COLO829 (cell line): ENCODE measurements at regions not wholly inside any gene's neighbourhood (a gene's known extent, or its start where the extent isn't known, plus 50 kb on each side); places are given as distances from the start of the nearest gene placed in this dataset.
"Not testable (repeated sequence)": the region's sequence is repeated elsewhere in the genome, so short reads cannot be mapped to it uniquely, and the experiment has no call there.

Experiments
- DNase-seq: peaks from one replicate; pipeline ENCODE4 v3.0.0; 2012; ENCODE audit warnings: low spot score

DNA sequence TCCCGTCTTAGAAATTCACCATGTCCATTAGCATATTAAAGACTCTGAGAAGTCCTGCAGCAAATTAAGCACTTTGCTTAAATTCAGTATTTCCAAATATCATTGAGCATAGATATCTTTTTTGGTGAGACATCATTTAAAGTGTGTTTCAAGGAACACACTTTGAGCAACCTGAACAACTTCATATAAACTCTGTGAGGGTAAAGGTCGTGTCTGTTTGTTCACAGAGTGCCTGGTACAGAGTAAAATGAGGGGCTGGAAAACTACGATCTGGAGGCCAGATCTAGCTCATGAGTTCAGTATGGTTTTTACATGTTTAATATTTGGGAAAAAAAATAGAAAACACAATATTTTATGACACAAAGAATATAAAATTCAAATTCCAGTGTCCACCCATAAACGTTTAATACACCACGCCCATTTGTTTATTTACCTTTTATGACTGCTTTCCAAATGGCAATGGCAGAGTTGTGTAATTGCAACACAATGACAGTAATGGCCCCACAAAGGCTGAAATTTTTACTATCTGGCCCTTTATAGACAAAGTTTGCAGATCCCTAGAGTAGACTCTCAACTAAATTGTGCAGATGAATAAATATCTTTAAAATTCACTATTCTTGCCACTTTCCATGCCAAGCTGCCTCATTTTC, 67.4 kb downstream of the SNTN start:
- no peak for DNase-seq

DNA sequence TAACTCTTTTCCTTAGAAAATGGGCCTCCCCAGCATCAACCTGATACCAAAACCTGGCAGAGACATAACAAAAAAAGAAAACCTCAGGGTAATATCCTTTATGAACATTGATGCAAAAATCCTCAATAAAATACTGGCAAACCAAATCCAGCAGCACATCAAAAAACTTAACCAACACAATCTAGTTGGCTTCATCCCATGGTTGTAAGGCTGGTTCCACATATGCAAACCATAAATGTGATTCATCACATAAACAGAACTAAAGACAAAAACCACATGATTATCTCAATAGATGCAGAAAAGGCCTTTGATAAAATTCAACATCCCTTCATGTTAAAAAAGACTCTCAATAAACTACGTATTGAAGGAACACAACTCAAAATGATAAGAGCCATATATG, 68.5 kb downstream of the SNTN start:
- DNase-seq = not testable (repeated sequence)

DNA sequence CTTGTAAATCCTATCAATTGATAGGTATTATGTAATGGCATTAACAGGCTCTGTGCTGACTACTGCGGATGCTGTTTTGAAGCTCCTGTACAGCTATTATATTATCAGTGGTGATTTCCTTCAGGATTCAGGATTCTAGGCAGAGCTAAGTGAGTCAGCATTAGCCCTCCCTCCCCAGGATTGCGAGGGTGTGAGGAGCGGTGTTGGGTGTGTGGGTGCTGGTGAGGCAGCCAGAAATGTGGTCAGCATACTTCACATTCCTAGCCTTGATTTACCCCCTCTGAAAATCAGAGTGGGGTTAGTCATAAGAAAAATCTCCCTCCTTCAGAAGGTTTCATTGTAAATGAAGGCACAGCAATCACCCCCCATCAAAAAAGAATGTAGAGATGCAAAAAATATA, 72.5 kb downstream of the SNTN start:
- DNase-seq = peak; percentile 48

DNA sequence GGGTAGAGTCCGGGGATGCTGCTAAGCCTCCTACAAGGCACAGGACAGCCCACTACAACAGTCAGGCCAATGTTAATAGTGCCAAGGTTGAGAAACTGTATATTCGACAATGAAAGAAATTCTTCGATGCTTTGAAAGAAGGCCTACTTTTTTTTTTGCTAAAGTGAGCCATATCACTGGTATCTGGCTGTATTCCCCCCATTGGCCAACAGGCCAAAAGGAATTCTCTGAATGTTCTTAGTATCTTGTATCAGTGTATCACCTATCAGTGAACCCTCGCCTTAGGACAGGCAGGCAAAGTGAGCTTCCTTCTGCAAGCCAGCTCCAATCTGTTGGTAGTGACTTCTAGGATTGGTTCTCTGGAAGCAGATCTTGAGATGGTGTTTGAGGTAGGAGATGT, 74.2 kb downstream of the SNTN start:
- DNase-seq = no peak

DNA sequence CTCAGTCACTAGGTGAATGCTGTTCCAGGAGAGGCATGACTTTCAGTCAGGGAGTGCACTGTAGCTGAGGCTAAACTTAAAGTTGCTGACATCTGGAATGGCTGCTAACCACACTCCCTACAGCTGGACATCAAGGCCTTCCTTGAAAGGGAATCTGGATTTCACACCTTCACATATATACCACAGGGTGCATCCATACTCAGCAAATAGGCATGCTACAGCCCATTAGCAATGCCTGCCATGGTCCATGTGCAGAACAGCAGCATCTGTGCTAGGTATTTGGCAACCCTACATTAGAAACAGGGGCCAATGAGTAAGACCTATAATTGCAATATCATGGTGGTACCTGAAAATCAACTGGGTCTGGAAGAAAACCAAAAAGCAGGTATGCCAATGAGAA, 74.8 kb downstream of the SNTN start:
- DNase-seq = no peak

DNA sequence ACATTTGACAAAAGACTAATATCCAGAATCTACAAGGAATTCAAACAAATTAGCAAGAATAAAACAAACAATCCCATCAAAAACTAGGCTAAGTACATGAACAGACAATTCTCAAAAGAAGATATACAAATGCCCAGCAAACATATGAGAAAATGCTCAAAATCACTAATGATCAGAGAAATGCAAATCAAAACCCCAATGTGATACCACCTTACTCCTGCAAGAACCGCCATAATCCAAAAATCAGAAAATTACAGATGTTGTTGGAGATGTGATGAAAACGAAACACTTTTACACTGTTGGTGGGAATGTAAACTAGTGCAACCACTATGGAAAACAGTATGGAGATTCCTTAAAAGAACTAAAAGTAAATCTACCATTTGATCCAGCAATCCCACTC, 79.4 kb downstream of the SNTN start:
- no peak for DNase-seq

DNA sequence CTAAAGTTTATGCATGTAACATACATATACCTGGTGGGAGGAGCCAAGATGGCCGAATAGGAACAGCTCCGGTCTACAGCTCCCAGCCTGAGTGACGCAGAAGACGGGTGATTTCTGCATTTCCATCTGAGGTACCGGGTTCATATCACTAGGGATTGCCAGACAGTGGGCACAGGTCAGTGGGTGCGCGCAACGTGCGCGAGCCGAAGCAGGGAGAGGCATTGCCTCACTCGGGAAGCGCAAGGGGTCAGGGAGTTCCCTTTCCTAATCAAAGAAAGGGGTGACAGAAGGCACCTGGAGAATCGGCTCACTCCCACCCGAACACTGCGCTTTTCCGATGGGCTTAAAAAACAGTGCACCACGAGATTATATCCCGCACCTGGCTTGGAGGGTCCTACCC, 80.8 kb downstream of the SNTN start:
- not testable (repeated sequence) for DNase-seq

DNA sequence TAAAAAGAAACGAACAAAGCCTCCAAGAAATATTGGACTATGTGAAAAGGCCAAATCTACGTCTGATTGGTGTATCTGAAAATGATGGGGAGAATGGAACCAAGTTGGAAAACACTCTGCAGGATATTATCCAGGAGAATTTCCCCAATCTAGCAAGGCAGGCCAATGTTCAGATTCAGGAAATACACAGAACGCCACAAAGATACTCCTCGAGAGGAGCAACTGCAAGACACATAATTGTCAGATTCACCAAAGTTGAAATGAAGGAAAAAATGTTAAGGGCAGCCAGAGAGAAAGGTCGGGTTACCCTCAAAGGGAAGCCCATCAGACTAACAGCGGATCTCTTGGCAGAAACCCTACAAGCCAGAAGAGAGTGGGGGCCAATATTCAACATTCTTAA, 82.2 kb downstream of the SNTN start:
- not testable (repeated sequence) for DNase-seq

DNA sequence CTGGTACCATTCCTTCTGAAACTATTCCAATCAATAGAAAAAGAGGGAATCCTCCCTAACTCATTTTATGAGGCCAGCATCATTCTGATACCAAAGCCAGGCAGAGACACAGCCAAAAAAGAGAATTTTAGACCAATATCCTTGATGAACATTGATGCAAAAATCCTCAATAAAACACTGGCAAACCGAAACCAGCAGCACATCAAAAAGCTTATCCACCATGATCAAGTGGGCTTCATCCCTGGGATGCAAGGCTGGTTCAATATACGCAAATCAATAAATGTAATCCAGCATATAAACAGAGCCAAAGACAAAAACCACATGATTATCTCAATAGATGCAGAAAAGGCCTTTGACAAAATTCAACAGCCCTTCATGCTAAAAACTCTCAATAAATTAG, 82.3 kb upstream of the C3orf49 start:
- not testable (repeated sequence) for DNase-seq

DNA sequence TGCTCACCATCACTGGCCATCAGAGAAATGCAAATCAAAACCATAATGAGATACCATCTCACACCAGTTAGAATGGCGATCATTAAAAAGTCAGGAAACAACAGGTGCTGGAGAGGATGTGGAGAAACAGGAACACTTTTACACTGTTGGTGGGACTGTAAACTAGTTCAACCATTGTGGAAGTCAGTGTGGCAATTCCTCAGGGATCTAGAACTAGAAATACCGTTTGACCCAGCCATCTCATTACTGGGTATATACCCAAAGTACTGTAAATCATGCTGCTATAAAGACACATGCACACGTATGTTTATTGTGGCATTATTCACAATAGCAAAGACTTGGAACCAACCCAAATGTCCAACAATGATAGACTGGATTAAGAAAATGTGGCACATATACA, 80.5 kb upstream of the C3orf49 start:
- DNase-seq = not testable (repeated sequence)

DNA sequence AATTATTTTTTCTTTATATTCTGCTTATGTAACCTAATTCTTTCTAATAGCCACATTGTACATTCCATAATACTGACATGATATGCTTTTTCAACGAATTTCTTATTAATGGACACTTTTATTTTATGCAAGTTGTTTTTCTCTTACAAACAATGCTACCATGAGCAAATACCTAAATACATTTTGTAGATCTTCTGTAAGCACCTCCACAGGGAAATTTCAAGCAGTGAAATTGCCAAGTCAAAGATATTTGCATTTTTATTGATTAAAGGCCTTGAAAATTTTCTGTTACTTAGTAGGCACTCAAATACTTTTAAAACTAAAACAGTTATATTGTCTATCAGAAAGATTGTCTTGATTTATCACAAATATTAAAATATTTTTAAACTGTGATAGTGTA, 79.6 kb upstream of the C3orf49 start:
- no peak for DNase-seq

DNA sequence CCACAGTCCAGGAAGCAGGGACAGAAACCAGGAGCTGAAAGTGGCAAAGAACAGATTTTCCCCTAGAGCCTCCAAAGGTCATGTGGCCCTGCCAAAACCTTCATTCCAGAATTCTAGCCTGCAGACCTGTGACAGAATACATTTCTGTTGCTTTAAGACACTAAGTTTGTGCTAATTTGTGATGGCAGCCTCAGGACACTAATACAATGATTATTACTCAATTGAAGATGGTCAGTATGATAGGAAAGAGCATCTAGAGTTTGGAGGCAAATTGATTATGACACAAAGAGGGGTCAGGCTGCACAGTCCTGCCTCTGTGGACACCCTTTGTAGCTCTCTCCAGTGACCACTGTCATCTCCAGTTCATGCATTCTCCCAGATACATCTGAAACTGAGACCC, 79.0 kb upstream of the C3orf49 start:
- no peak for DNase-seq

DNA sequence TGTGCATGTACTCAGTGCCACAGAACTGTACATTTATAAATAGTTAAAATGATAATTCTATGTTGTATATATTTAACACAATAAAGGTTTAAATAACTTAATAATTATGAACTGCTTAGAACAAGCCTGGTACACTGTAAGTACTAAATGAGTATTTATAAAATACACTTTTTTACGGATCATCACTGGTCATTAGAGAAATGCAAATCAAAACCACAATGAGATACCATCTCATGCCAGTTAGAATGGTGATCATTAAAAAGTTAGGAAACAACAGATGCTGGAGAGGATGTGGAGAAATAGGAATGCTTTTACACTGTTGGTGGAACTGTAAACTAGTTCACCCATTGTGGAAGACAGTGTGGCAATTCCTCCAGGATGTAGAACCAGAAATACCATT, 74.4 kb upstream of the C3orf49 start:
- DNase-seq = not testable (repeated sequence)

DNA sequence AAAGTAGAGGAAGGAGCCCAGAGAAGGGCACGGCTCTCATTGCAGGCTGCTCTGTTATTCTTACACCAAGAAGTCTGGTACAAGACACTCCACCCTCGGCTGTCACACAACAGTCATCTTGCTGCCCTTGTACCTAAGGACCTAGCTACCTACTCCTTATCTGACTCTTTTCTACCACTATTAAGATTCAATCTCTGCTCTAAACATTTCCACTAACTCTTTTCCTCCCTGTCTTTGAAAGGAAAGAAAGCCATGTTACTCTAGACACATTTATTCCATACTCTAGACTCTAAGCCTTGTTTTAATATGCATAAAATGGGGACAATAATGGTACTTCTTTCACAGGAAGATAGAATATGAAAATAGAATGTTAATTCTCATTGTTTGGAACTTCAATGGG, 73.3 kb upstream of the C3orf49 start:
- no peak for DNase-seq

DNA sequence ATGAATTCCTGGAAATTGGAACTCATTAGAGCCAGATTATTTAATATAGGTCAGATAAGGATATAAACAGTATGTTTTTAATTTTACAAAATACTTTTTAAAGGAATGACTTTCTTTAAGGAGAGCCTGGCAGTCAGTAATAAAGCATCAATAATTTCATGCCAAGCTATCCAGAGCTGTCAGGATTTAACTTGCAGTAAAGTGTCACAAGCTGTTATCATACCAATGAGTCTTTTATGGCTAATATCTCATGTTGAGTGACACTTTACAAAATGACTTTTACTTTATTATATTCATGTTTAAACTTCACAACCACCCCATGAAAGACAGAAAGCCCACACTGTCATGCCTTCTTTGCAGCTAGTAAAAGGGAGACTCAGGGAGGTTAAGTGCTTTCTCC, 72.9 kb upstream of the C3orf49 start:
- DNase-seq = no peak

DNA sequence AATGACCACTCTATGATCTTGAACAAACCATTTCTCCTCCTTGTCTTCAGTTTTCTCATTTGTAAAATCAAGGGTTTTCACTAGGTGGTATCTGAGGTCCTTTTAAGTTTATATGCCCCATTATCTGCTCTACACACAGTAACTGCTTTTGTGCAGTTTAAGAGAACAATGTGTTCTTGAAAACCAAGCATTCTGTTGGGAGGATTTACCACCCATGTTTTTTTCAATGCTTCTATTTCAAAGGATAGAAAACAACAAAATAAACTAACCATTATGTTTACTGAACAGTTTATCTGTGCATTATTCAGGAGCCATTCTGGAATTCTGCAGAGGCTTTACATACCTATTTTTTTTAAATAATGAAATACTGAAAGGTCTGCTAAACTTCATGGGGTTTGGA, 67.6 kb upstream of the C3orf49 start:
- DNase-seq = no peak

DNA sequence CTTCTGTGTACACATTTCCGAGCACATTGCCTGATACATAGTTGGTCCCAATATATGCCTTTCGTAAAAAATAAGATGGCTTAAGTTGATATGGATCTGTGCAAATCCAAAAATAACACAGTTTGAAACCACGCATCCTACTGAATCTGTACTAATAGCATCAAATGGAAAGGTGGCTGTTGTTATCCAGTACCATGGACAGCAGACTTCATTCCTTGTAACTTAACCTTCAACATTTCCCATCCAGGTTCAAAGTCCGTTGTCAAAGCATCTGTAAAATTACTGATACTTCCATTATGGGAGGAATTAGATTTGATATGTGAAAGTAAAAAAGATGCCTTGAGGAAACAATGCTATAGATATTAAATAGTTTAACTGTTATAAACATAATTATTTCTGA, 65.5 kb upstream of the C3orf49 start:
- peak; percentile 24 for DNase-seq

DNA sequence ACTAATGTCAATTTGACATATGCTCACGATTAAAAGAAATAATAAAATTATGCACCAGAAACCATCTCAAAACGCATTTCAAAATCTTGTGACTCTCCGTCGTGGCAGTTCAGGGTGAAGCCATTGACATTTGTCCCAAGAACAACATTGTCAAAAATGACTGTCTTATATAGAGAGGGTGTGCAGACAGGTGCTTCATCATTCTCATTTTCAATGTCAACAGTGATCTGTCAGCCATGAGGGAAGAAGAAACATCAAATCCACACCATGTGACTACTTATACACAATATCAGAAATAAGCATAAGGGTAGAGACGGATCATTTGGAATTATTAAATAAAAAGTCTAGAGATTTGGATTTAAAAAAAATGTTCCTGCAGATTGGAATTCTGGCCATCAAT, 65.1 kb upstream of the C3orf49 start:
- DNase-seq = no peak

DNA sequence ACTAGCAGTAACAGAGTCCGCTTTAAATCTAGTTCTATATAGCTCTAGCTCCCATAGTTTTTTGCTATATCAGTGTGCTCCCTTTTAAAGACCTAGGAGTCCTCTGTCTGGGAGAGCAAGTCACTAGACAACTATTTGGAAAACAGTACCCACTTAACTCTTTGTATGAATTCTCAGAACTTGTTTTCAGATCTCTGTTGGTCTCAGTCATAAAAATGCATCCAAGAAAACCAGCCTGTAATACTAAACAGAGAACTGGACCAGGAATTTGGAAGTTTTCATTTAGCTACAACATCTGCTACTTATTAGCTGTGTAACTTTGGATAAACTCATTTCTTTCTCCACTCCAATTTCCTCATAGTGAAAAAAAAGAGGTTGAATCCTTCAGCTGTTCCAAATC, 56.9 kb upstream of the C3orf49 start:
- no peak for DNase-seq

DNA sequence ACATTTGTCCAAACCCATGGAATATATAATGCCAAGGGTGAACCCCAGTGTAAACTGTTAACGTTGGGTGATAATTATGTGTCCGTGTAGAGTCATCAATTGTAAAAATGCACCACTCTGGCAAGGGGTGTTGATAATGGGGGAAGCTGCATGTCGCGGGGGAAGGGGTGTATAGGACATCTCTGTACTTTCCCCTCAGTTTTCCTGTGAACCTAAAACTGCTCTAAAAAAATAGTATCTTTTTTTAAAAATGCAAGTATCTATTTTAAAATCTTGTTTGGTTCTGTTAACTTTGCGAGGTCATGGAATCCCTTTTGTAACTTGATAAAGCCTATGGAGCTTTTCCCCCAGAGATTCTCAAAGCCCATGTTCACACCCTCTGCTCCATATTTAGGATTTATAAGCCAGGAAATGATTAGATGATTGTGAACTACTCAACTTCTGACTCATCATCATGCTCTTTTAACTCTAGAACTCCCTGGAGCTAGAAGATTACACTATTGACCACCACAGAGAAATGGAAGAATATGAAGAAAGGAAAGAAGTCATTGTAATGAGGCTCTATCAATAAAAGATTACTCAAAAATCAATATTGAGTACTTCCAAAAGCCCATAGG, 56.1 kb upstream of the C3orf49 start:
- DNase-seq = peak; percentile 63

DNA sequence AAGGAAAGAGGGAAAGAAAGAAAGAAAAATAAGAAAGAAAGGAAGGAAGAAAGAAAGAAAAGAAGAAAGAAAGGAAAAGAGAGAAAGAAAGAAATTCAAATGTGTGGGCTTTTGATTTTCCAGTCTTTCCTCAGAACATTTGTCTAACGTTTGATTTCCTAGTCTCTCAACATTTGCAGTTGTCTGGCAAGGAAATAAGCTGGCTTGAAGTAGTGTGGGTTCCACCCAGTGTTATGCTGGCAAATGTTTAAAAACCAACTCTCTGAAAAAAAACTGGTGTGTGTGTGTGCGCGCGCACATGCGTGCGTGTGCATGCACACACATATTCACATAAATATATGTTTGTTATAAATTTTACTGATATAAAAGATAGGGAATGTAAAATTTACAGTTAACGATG, 54.6 kb upstream of the C3orf49 start:
- no peak for DNase-seq

DNA sequence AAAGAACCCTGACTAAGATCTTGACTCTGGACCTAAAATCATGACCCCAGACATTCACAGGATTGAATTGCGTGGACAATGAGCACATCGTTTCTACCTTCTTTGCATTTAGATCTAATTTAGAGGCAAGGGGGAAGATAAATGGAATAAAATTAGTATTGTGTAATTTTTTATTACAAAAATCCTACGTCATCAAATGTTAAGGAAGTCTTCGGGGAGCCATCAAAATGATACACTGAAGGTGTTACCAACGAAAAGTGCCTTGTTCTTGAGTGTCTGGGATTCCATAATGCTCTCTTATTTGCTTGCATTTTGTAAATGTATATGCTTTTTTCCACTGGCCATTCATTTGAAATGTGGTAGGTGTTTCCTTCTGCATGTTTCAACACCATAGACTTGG, 52.8 kb upstream of the C3orf49 start:
- no peak for DNase-seq

DNA sequence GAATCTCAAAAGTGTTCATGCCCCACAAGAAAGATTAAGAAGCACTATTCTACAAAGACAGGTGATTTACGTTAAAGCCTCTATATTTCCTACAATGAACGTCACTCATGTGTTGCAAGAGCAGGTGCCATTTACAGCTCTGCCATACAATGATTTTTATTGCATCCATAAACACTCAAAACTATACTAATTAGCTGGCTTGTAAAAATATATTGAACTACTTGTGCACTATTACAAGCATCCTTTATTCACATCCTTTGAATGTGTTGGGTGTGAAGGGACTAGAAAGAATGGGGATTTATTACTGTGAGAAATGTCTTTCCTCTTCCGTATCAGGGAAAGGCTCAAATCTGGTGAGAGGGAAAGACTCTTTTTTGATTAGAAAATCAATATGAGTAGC, 50.7 kb upstream of the C3orf49 start:
- DNase-seq = no peak

DNA sequence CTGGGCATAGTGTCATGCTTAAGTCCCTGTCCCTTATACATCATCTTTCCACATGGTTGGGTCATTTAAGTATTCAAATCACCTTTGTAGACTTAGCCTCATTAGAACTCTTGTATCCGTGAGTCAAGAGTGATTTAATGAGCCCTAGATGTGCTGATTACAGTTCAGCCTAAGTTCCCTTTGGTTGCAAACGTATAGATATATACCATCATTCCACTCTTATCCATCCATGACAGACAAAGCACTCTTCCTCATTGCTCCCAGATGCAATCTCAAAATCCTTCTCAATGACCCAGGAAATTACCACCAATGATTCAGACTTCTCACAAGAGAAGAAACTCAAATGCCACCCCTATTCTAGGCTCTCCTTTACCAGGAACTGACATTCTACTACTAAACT, 50.2 kb upstream of the C3orf49 start:
- DNase-seq = no peak
